HG03521 (cell line): ENCODE measurements at regions not wholly inside any gene's neighbourhood (a gene's known extent, or its start where the extent isn't known, plus 50 kb on each side); places are given as distances from the start of the nearest gene placed in this dataset.
"Not testable (repeated sequence)": the region's sequence is repeated elsewhere in the genome, so short reads cannot be mapped to it uniquely, and the experiment has no call there.

Experiments
- ATAC-seq: cut with Tn5 transposase; IDR thresholded peaks from one replicate; pipeline ENCODE4 v1.9.1; 2021; ENCODE audit warnings: mild to moderate bottlenecking, moderate library complexity; ENCODE audit not compliant: unreplicated experiment

GRCh38 chr2:226115832-226116200, 683.8 kb downstream of the IRS1 start:
- ATAC-seq, result no peak

- ATAC-seq, result no peak
These were observed 684.4 kb downstream of the IRS1 start for GRCh38 chr2:226115102-226115831.

GRCh38 chr2:226114436-226114835, 685.2 kb downstream of the IRS1 start:
- ATAC-seq, result no peak

- ATAC-seq, result no peak
These were observed 699.6 kb downstream of the NYAP2 start for GRCh38 chr2:226098861-226099745.

GRCh38 chr2:226095058-226095457, 695.5 kb downstream of the NYAP2 start:
- no peak for ATAC-seq

- ATAC-seq, result no peak
These were observed 693.9 kb downstream of the NYAP2 start for GRCh38 chr2:226093364-226093763.

GRCh38 chr2:226088366-226088674, 688.8 kb downstream of the NYAP2 start:
- ATAC-seq, result no peak

GRCh38 chr2:226087505-226088365, 688.2 kb downstream of the NYAP2 start:
- ATAC-seq, result no peak

- no peak for ATAC-seq
These were observed 687.5 kb downstream of the NYAP2 start for GRCh38 chr2:226087051-226087450.

- no peak for ATAC-seq
These were observed 686.7 kb downstream of the NYAP2 start for GRCh38 chr2:226086190-226086589.

GRCh38 chr2:226085425-226085824, 685.9 kb downstream of the NYAP2 start:
- not testable (repeated sequence) for ATAC-seq

- no peak for ATAC-seq
These were observed 680.8 kb downstream of the NYAP2 start for GRCh38 chr2:226080334-226080733.

- no peak for ATAC-seq
These were observed 680.2 kb downstream of the NYAP2 start for GRCh38 chr2:226079671-226080181.

GRCh38 chr2:226079196-226079595, 679.7 kb downstream of the NYAP2 start:
- no peak for ATAC-seq

GRCh38 chr2:226078666-226079065, 679.2 kb downstream of the NYAP2 start:
- ATAC-seq, result no peak

GRCh38 chr2:226077841-226078240, 678.3 kb downstream of the NYAP2 start:
- ATAC-seq, result no peak

- ATAC-seq, result no peak
These were observed 677.5 kb downstream of the NYAP2 start for GRCh38 chr2:226077031-226077430.

- ATAC-seq, result no peak
These were observed 677.0 kb downstream of the NYAP2 start for GRCh38 chr2:226076529-226076928.

- no peak for ATAC-seq
These were observed 674.9 kb downstream of the NYAP2 start for GRCh38 chr2:226074391-226074790.

- ATAC-seq, result no peak
These were observed 674.1 kb downstream of the NYAP2 start for GRCh38 chr2:226073496-226074160.

GRCh38 chr2:226066873-226067272, 667.4 kb downstream of the NYAP2 start:
- ATAC-seq, result no peak
